Fibroblast of villous mesenchyme (primary cell): ENCODE measurements at regions not wholly inside any gene's neighbourhood (a gene's known extent, or its start where the extent isn't known, plus 50 kb on each side); places are given as distances from the start of the nearest gene placed in this dataset.

ENCODE experiments used
- DNase-seq: peaks from one replicate; pipeline ENCODE4 v3.0.0-alpha.2; 2010; ENCODE audit warnings: low read depth
- H3K4me3 ChIP-seq: 2 replicates; pipeline ENCODE4 v1.5.1; 2011; ENCODE audit warnings: low read depth, mild to moderate bottlenecking, low read length
- CTCF ChIP-seq: IDR thresholded peaks from 2 replicates; pipeline ENCODE4 v1.5.1; 2012; ENCODE audit warnings: low read depth, mild to moderate bottlenecking, low read length; ENCODE audit not compliant: insufficient read depth

DNA sequence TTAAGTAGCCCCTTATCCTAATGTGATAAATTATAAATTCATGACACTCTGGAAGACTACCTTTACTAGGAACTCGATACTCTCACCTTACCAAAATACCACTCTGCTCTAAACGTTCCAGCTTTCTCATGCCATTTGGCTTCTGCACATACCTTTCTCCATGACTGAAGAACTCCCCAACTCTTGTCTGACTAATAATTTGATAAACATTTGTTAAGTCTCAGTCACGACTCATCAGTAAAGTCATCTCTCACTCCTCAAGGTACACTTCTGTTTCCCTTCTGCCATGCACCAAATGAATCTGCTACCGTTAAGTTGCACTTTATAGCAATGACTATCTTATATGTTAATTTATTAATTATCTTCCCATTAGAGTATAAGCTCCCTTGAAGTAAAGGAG is 498.3 kb upstream of the NOVA1 start:
- no peak for TF ChIP-seq CTCF
- H3K4me3 ChIP-seq = no peak overlapping the region
- DNase-seq = no peak

DNA sequence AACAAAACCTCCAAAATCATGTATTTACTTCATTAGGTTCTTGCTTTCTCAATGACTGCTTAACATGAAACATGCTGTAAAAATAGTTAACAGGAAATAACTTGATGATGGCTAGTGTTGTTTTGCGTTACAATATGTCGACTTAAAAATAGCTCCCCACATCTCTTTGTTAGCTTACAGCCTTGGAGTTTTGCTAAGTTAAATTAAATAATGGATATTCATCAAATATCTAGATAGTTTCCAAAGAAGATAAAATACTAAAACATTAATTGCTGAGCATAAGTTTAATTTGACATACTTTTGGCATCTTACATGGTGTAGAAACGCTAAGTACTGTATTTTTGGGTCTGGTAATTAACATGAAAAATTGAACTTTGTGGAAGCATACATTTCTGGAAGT is 500.6 kb upstream of the NOVA1 start:
- H3K4me3 ChIP-seq = no peak overlapping the region
- no peak for TF ChIP-seq CTCF
- DNase-seq = no peak

DNA sequence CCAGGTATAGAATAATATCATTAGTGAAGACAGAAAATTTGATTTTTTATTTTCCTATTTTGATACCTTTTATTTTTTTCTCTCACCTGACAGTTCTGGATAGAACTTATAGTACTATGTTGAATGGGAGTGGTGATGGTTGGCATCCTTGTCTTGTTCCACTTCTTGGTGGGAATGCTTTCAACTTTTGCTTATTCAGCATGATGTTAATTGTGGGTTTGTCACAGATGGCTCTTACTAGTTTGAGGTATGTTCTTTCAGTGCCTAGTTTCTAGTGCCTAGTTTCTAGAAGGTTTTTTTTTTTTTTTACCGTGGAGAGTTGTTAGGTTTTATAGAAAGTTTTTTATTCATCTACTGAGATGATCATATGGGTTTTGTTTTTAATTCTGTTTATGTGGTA is 516.3 kb upstream of the NOVA1 start:
- no peak overlapping the region for H3K4me3 ChIP-seq
- no peak for DNase-seq
- no peak for TF ChIP-seq CTCF

- no peak for DNase-seq
- no peak for TF ChIP-seq CTCF
These were observed 525.3 kb upstream of the NOVA1 start for GRCh38 chr14:27123162-27123561.

DNA sequence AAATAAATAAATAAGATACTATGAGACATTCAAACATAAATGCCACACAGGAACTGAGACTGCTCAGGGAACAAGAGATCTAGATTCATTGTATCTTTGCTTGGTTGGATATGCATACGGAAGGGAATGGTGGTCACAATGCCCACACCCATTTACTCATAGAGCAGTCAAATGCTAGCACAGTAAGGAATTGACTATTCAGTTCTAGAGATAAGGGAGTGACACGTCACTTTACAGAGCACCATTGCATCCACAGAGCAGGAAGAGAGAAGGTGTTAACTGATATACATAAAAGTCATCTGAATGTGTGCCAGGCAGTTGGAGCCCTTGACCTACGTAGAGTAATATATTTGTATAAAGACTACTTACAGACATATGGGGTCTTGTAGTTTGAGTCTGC is 530.0 kb upstream of the NOVA1 start:
- TF ChIP-seq CTCF = no peak
- no peak for DNase-seq

More at GRCh38 chr14:27123162-27123561, 525.3 kb upstream of the NOVA1 start:
- no peak overlapping the region for H3K4me3 ChIP-seq

GRCh38 chr14:27134200-27134599 is 536.4 kb upstream of the NOVA1 start:
- TF ChIP-seq CTCF = no peak

More for the DNA sequence above, 530.0 kb upstream of the NOVA1 start:
- no peak overlapping the region for H3K4me3 ChIP-seq

GRCh38 chr14:27145170-27145569 is 547.3 kb upstream of the NOVA1 start:
- H3K4me3 ChIP-seq = no peak overlapping the region
- DNase-seq = no peak
- TF ChIP-seq CTCF = no peak

More at GRCh38 chr14:27134200-27134599, 536.4 kb upstream of the NOVA1 start:
- no peak for DNase-seq
- no peak overlapping the region for H3K4me3 ChIP-seq
